Bone marrow (tissue), 2 donors: ENCODE measurements at regions not wholly inside any gene's neighbourhood (a gene's known extent, or its start where the extent isn't known, plus 50 kb on each side); places are given as distances from the start of the nearest gene placed in this dataset.
"Not testable (repeated sequence)": the region's sequence is repeated elsewhere in the genome, so short reads cannot be mapped to it uniquely, and the experiment has no call there.

Experiments used
- DNase-seq, 2 donors: peaks; one replicate each; lab custom pipeline; 2025; lab: John Stamatoyannopoulos, UW

- no peak for DNase-seq
These were observed 201.7 kb downstream of the PTH2R start for GRCh38 chr2:208608122-208608835.

GRCh38 chr2:208609166-208609804, 202.7 kb downstream of the PTH2R start:
- no peak for DNase-seq

GRCh38 chr2:208615675-208616074, 209.1 kb downstream of the PTH2R start:
- not testable (repeated sequence) for DNase-seq

GRCh38 chr2:208618220-208618619, 211.6 kb downstream of the PTH2R start:
- no peak for DNase-seq

- DNase-seq, result no peak
These were observed 213.4 kb downstream of the PTH2R start for GRCh38 chr2:208619993-208620392.

- no peak for DNase-seq
These were observed 213.9 kb downstream of the PTH2R start for GRCh38 chr2:208620487-208620978.

GRCh38 chr2:208627110-208627884, 220.7 kb downstream of the PTH2R start:
- no peak for DNase-seq

- DNase-seq, result no peak
These were observed 221.3 kb downstream of the PTH2R start for GRCh38 chr2:208627916-208628315.

GRCh38 chr2:208638059-208638458, 231.5 kb downstream of the PTH2R start:
- no peak for DNase-seq

- DNase-seq, result no peak
These were observed 235.7 kb downstream of the PTH2R start for GRCh38 chr2:208642125-208642779.

GRCh38 chr2:208643145-208643544, 236.6 kb downstream of the PTH2R start:
- DNase-seq, result no peak

GRCh38 chr2:208645226-208645625, 238.6 kb downstream of the PTH2R start:
- DNase-seq, result no peak

- no peak for DNase-seq
These were observed 241.8 kb downstream of the PTH2R start for GRCh38 chr2:208648368-208648767.

GRCh38 chr2:208653383-208653782, 246.8 kb downstream of the PTH2R start:
- DNase-seq, result no peak

- DNase-seq, result no peak
These were observed 247.5 kb downstream of the PTH2R start for GRCh38 chr2:208654056-208654455.

- no peak for DNase-seq
These were observed 250.9 kb downstream of the PTH2R start for GRCh38 chr2:208657468-208657867.

GRCh38 chr2:208669394-208669793, 262.8 kb downstream of the PTH2R start:
- DNase-seq, result no peak

GRCh38 chr2:208671284-208671683, 264.7 kb downstream of the PTH2R start:
- no peak for DNase-seq

- DNase-seq, result no peak
These were observed 265.5 kb downstream of the PTH2R start for GRCh38 chr2:208671886-208672680.

- DNase-seq, result no peak
These were observed 267.0 kb downstream of the PTH2R start for GRCh38 chr2:208673631-208674030.

- DNase-seq, result no peak
These were observed 268.3 kb downstream of the PTH2R start for GRCh38 chr2:208674919-208675318.
